Natural killer cell treated with Interleukin-12 subunit alpha and Interleukin-12 subunit beta and Interleukin-15 and Interleukin-18, amount 100 ng/mL, for 72 hours (primary cell): ENCODE measurements at regions not wholly inside any gene's neighbourhood (a gene's known extent, or its start where the extent isn't known, plus 50 kb on each side); places are given as distances from the start of the nearest gene placed in this dataset.
"Not testable (repeated sequence)": the region's sequence is repeated elsewhere in the genome, so short reads cannot be mapped to it uniquely, and the experiment has no call there.

ENCODE experiments used
- ATAC-seq, 2 donors: fragments of 150-1000 bp; cut with Tn5 transposase in 1 of 2; sonication (Bioruptor Pico), chemical (Tn5 transposase) in 1 of 2; 2 replicates each; pipeline ENCODE4 v1.10.0; 2021
- DNase-seq: peaks from one replicate; pipeline ENCODE4 v3.0.0; 2022; ENCODE audit warnings: low spot score
- H3K27ac Mint-ChIP-seq, 2 donors: 1 replicate in 1 of 2; 2 replicates in 1 of 2; pipeline ENCODE4 v1.8.0; 2022; ENCODE audit warnings: mixed read lengths in 2 of 2, mild to moderate bottlenecking in 1 of 2, moderate library complexity in 1 of 2
- H3K27me3 Mint-ChIP-seq, 2 donors: 1 replicate in 1 of 2; 2 replicates in 1 of 2; pipeline ENCODE4 v1.8.0; 2022; ENCODE audit warnings: mixed read lengths in 2 of 2
- H3K36me3 Mint-ChIP-seq: one replicate; pipeline ENCODE4 v1.8.0; 2022; ENCODE audit warnings: mixed read lengths
- H3K4me1 Mint-ChIP-seq, 2 donors: 1 replicate in 1 of 2; 2 replicates in 1 of 2; pipeline ENCODE4 v1.8.0; 2022; ENCODE audit warnings: low read depth in 2 of 2, mixed read lengths in 2 of 2, mild to moderate bottlenecking in 1 of 2
- H3K4me3 Mint-ChIP-seq: one replicate; pipeline ENCODE4 v1.8.0; 2022; ENCODE audit warnings: mixed read lengths
- H3K9me3 Mint-ChIP-seq: 2 replicates; pipeline ENCODE4 v1.8.0; 2022; ENCODE audit warnings: mixed read lengths

- Mint-ChIP-seq H3K4me3 (no peak overlapping the region), H3K4me1 (no peaks in the 10 kb centered on the region), H3K9me3 (peaks cover 8% of the 10 kb centered on the region), H3K27ac (no peak overlapping the region), H3K36me3 (no peaks in the 10 kb centered on the region), H3K27me3 (no peaks in the 10 kb centered on the region)
- ATAC-seq (no peak), DNase-seq (no peak)
Observed at GRCh38 chr17:71790791-71791190, 330.0 kb upstream of the SOX9 start.

DNA sequence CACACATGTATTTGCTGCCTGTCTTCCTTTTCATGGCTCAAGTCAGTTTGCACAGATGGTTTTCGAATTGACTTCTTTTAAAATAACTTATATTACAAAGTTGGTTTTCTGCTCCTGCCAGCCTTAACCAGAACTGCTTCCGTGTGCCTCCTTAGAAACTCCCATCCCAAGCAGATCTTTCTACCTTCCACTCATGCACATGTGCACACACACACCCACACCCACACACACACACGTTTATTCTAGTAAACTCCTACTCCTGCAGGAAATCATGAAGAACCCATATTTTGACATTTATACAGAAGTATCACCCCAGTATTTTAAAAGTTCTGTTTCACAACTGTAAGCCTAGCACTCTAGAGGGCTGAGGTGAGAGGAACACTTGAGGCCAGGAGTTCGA, 329.5 kb upstream of the SOX9 start:
- no peak for ATAC-seq
- Mint-ChIP-seq H3K4me3 (no peak overlapping the region), H3K27ac (no peak overlapping the region), H3K4me1 (no peaks in the 10 kb centered on the region), H3K9me3 (peaks cover 10% of the 10 kb centered on the region), H3K27me3 (no peaks in the 10 kb centered on the region), H3K36me3 (no peaks in the 10 kb centered on the region)
- DNase-seq: no peak

GRCh38 chr17:71792966-71793365, 327.9 kb upstream of the SOX9 start:
- no peak overlapping the region for H3K4me3 Mint-ChIP-seq
- H3K4me1 Mint-ChIP-seq: no peaks in the 10 kb centered on the region
- peaks cover 9% of the 10 kb centered on the region for H3K9me3 Mint-ChIP-seq
- no peaks in the 10 kb centered on the region for H3K36me3 Mint-ChIP-seq
- DNase-seq (no peak), ATAC-seq (no peak)
- no peaks in the 10 kb centered on the region for H3K27me3 Mint-ChIP-seq
- H3K27ac Mint-ChIP-seq: no peak overlapping the region

DNA sequence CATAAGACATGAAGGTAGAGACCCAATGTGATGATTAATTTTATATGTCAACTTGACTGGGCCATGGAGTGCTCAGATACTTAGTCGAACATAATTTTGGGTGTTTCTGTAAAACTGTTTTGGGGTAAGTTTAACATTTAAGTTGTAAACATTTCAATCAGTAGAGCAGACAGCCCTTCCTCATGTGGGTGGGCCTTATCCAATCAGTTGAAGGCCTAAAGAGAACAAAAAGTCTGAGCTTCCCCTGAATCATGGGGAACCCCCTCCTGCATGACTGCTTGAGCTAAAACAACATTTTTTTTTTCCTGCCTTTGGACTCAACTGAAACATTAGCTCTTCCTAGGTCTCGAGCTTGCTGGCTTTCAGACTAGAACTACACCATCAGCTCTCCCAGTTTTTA, 327.3 kb upstream of the SOX9 start:
- DNase-seq (no peak), ATAC-seq (no peak)
- Mint-ChIP-seq H3K36me3 (no peaks in the 10 kb centered on the region), H3K9me3 (peaks cover 9% of the 10 kb centered on the region), H3K27me3 (no peaks in the 10 kb centered on the region), H3K4me3 (no peak overlapping the region), H3K4me1 (no peaks in the 10 kb centered on the region), H3K27ac (no peak overlapping the region)

GRCh38 chr17:71798701-71799100, 322.1 kb upstream of the SOX9 start:
- no peak overlapping the region for H3K4me3 Mint-ChIP-seq
- H3K27me3 Mint-ChIP-seq: no peaks in the 10 kb centered on the region
- no peaks in the 10 kb centered on the region for H3K36me3 Mint-ChIP-seq
- no peak for ATAC-seq
- H3K9me3 Mint-ChIP-seq: peaks cover 9% of the 10 kb centered on the region
- no peak overlapping the region for H3K27ac Mint-ChIP-seq
- no peaks in the 10 kb centered on the region for H3K4me1 Mint-ChIP-seq
- no peak for DNase-seq

DNA sequence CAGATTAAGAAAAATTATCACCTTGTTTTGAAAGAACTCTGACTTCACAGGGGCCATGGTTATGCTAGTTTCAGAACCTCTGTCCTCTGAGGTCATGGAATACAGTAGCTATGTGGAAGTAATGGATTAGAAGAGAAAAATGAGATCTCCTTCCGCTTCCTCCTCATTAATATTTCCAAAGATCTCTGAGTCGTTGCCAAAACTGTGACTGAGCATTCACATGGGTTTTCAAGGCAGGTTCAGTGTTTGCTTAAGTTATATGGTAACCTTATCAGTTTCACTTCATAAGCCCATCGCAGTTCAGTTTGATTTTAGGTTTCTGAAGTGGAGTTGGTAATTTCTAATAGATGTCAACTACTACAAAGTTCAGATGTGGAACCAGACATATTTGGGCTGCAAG, 321.2 kb upstream of the SOX9 start:
- peaks cover 14% of the 10 kb centered on the region for H3K9me3 Mint-ChIP-seq
- DNase-seq (no peak), ATAC-seq (no peak)
- no peaks in the 10 kb centered on the region for H3K36me3 Mint-ChIP-seq
- H3K4me1 Mint-ChIP-seq: no peaks in the 10 kb centered on the region
- H3K4me3 Mint-ChIP-seq: no peak overlapping the region
- no peak overlapping the region for H3K27ac Mint-ChIP-seq
- no peaks in the 10 kb centered on the region for H3K27me3 Mint-ChIP-seq

GRCh38 chr17:71801301-71801700, 319.5 kb upstream of the SOX9 start:
- Mint-ChIP-seq H3K4me1 (no peaks in the 10 kb centered on the region), H3K4me3 (no peak overlapping the region), H3K27ac (no peak overlapping the region), H3K27me3 (no peaks in the 10 kb centered on the region), H3K36me3 (no peaks in the 10 kb centered on the region), H3K9me3 (peaks cover 12% of the 10 kb centered on the region)
- ATAC-seq: no peak
- DNase-seq: no peak

DNA sequence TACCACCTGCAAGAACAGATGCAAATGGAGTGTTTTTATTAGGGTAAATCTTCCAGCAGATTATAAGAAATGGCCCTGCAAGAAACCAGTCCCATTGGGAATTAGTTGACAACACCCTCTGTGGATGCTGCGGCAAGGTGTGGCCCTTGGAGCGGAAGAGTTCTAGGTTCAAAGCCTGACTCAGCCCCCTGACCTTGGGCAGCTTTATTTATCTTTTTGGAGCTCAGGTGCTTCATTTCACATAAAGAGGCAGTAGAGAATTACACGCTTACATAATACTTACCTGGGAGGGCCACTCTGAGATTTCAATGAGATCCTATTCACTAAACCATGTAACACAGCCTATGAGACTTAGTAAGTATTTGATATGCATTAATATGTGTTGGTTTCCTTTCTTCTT, 318.2 kb upstream of the SOX9 start:
- H3K4me3 Mint-ChIP-seq: no peak overlapping the region
- no peak for ATAC-seq

GRCh38 chr17:71803656-71804284, 317.1 kb upstream of the SOX9 start:
- H3K27ac Mint-ChIP-seq: no peak overlapping the region
- no peak for ATAC-seq
- no peaks in the 10 kb centered on the region for H3K4me1 Mint-ChIP-seq
- H3K27me3 Mint-ChIP-seq: no peaks in the 10 kb centered on the region
- H3K4me3 Mint-ChIP-seq: no peak overlapping the region
- peaks cover 5% of the 10 kb centered on the region for H3K36me3 Mint-ChIP-seq
- no peak for DNase-seq
- H3K9me3 Mint-ChIP-seq: peaks cover 14% of the 10 kb centered on the region

More for the DNA sequence above, 318.2 kb upstream of the SOX9 start:
- Mint-ChIP-seq H3K4me1 (no peaks in the 10 kb centered on the region), H3K9me3 (peaks cover 13% of the 10 kb centered on the region), H3K27me3 (no peaks in the 10 kb centered on the region), H3K27ac (no peak overlapping the region), H3K36me3 (peaks cover 4% of the 10 kb centered on the region)
- no peak for DNase-seq

- Mint-ChIP-seq H3K36me3 (peaks cover 5% of the 10 kb centered on the region), H3K9me3 (peaks cover 8% of the 10 kb centered on the region), H3K4me3 (no peak overlapping the region), H3K4me1 (no peaks in the 10 kb centered on the region), H3K27me3 (no peaks in the 10 kb centered on the region), H3K27ac (no peak overlapping the region)
- ATAC-seq (no peak), DNase-seq (no peak)
Observed at GRCh38 chr17:71809537-71809936, 311.3 kb upstream of the SOX9 start.

GRCh38 chr17:71813861-71814260, 307.0 kb upstream of the SOX9 start:
- ATAC-seq, H3K36me3 Mint-ChIP-seq, H3K27ac Mint-ChIP-seq, DNase-seq, H3K27me3 Mint-ChIP-seq, H3K4me3 Mint-ChIP-seq, H3K9me3 Mint-ChIP-seq, H3K4me1 Mint-ChIP-seq: not testable (repeated sequence)

DNA sequence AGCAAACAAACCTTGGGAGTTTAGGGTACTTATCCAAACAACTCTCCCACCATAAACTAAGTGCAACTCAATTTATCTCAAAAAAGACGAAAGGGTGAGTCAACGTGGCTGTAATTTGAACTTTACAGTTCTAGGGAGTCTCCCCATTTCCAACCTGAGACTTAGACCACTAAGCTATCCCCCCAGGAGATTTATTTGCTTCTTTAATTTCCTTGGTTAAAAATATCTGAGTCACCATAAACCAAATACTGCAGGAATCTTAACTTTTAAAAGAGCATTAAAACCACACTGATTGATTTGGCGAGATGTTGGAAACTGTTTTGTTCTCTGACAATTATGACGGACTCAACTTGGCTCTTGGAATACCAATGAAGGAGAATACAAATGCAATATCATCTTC, 299.3 kb upstream of the SOX9 start:
- H3K27ac Mint-ChIP-seq: no peak overlapping the region
- H3K4me3 Mint-ChIP-seq: no peak overlapping the region
- no peak for ATAC-seq
- H3K27me3 Mint-ChIP-seq: no peaks in the 10 kb centered on the region
- H3K9me3 Mint-ChIP-seq: peaks cover 3% of the 10 kb centered on the region
- H3K36me3 Mint-ChIP-seq: peaks cover 4% of the 10 kb centered on the region
- H3K4me1 Mint-ChIP-seq: no peaks in the 10 kb centered on the region
- no peak for DNase-seq

DNA sequence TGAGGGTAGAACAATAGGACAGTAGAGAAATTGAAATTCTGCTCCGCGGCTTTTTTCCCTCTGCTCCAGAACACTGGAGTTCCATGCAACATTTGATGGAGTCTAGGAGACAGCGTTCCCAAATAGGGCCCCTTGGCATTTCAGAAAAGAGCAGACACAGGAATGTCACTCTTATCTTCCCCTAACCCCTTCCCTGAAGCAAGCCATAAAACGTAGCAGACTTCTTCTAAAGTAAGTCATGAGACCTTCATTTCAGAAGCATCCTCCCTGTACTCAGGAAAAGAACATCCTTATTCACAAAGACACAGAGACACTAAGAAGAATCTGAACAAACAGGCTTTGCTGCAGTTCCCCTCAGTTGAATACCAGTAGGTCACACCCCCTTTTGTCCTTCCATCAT, 296.1 kb upstream of the SOX9 start:
- no peak overlapping the region for H3K4me3 Mint-ChIP-seq
- no peaks in the 10 kb centered on the region for H3K27me3 Mint-ChIP-seq
- H3K9me3 Mint-ChIP-seq: no peaks in the 10 kb centered on the region
- H3K27ac Mint-ChIP-seq: no peak overlapping the region
- no peaks in the 10 kb centered on the region for H3K4me1 Mint-ChIP-seq
- no peak for ATAC-seq
- no peak for DNase-seq
- peaks cover 4% of the 10 kb centered on the region for H3K36me3 Mint-ChIP-seq

GRCh38 chr17:71825687-71826086, 295.1 kb upstream of the SOX9 start:
- H3K36me3 Mint-ChIP-seq: peaks cover 4% of the 10 kb centered on the region
- H3K27ac Mint-ChIP-seq: no peak overlapping the region
- H3K27me3 Mint-ChIP-seq: no peaks in the 10 kb centered on the region
- no peak for ATAC-seq
- no peak overlapping the region for H3K4me3 Mint-ChIP-seq
- no peaks in the 10 kb centered on the region for H3K4me1 Mint-ChIP-seq
- peaks cover 3% of the 10 kb centered on the region for H3K9me3 Mint-ChIP-seq
- no peak for DNase-seq

- H3K27me3 Mint-ChIP-seq: no peaks in the 10 kb centered on the region
- no peaks in the 10 kb centered on the region for H3K4me1 Mint-ChIP-seq
- ATAC-seq (no peak), DNase-seq (no peak)
- H3K9me3 Mint-ChIP-seq: peaks cover 4% of the 10 kb centered on the region
- H3K36me3 Mint-ChIP-seq: no peaks in the 10 kb centered on the region
- H3K4me3 Mint-ChIP-seq: no peak overlapping the region
- H3K27ac Mint-ChIP-seq: no peak overlapping the region
Observed at GRCh38 chr17:71828182-71828596, 292.6 kb upstream of the SOX9 start.
